GM18499 (cell line): ENCODE measurements at regions not wholly inside any gene's neighbourhood (a gene's known extent, or its start where the extent isn't known, plus 50 kb on each side); places are given as distances from the start of the nearest gene placed in this dataset.

ENCODE experiments used
- ATAC-seq: cut with Tn5 transposase; IDR thresholded peaks from one replicate; pipeline ENCODE4 v1.9.1; 2021; ENCODE audit warnings: moderate number of reproducible peaks; ENCODE audit not compliant: insufficient read depth, unreplicated experiment

- ATAC-seq, result no peak
Observed at GRCh38 chr10:85265121-85265520, 936.7 kb downstream of the CCSER2 start.

DNA sequence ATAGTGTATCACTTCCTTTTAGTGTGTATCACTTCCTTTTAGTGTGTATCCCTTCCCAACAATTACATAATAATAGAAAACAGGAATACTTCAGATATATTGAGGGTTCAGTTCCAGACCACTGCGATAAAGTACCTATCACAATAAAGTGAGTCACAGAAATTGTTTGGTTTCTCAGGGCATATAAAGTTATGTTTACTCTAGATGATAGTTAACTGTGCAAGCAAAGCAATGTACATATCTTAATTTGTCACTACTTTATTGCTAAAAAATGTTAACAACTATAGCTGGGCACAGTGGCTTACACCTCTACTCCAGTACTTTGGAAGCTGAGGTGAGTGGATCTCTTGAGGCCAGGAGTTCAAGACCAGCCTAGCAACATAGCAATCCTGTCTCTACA is 938.4 kb downstream of the CCSER2 start:
- ATAC-seq, result no peak

GRCh38 chr10:85280014-85280413 is 951.6 kb downstream of the CCSER2 start:
- ATAC-seq, result no peak

GRCh38 chr10:85284778-85285770 is 956.7 kb downstream of the CCSER2 start:
- no peak for ATAC-seq

DNA sequence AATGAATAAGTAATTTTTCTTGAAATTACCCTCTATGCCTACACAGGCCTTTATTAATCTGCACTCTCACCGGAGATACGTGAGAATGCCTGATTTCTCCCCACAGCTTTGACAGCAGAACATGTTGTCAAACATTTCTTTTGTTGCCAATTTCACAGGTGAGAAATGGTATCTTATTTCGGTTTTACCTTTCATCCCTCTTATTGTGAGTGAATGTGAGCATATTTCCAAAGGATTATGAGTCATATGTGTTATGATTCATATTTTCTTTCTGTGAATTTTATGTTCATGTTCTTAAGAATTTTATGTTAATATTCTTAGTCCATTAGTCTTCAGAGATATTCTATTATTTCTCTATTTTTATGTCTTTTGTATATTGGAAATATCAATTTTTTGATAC is 965.1 kb downstream of the CCSER2 start:
- no peak for ATAC-seq

GRCh38 chr10:85311613-85312337 is 983.4 kb downstream of the CCSER2 start:
- no peak for ATAC-seq

DNA sequence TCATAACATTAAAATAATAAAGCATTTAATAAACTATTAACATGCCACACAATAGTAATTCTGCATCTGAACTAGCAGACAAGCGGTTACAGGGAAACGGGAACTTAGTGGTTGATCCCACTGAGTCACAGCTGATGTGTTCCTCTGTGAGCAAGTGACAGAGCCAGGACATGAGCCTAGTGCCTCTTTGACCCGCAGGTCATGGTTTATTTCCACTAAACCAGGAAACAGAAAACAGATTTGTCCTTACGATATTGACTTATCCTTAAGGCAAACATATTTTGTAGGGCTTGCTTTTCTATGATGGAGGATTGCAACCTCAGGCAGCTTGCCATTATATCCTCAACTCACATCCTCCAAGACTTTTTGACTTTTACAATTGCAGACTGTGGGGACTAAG is 987.3 kb downstream of the CCSER2 start:
- no peak for ATAC-seq

GRCh38 chr10:85316276-85316675 is 987.9 kb downstream of the CCSER2 start:
- ATAC-seq, result no peak

DNA sequence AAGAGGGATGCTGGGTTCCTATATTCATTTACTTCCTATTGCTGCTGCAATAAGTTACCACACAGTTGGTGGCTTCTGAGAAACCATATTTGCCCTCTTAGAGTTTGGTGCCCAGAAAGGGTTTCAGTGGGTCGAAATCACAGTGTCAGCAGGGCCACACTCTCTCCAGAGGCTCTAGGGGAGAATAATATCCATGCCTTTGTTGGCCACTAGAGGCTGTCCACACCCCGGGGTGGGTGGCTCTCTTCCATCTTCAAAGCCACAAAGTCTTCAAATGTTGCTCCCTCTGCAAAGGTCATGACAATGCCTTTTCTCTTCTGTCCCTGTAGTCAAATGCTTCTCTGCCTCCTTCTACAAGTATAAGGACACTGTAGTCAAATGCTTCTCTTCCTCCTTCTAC is 989.4 kb downstream of the CCSER2 start:
- ATAC-seq, result no peak

DNA sequence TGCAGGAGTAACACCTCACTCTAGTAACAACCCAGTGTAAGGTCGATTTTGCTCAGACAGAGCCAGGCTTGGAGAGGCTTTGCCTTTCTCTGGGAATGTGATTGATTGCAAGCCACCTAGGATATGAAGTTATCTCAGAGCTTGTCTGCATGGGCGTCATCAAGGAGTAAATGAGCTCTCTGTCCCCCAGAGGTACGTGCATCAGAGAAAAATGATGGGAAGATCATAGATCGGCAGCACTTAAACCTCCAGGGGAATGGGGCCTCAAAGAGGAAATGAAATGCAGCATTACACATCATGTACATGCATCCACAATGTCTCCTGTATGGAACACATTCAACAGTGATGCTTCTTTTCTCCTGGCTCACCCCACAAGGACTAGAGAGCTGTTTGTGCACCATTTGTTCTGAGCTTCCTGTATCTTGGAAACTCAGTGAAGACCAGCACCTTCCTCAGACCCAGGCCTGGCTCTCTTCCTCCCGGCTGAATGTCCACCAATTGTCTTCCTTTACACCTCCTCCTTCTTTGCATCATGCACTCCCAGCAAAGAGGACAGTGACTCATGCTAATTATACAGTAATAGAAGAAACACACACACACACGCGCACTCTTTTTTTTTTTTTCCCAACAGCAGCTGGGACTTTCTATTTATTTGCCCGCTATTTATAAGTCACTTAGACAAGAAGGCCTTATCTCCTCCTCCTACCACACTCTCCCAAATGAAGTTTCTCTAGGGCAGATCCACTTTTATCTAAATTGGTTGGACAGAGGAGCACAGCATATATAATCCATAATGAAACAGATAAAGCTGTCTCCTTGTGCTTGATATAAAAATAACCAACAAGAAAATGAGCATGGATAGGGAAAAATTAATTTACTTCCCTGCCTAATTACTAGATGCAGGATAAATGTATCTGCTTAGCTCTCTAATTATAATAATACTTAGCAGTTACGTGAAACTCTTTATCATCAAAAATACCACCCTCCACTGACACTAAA is 990.7 kb downstream of the CCSER2 start:
- ATAC-seq, result no peak

GRCh38 chr10:85319826-85320225 is 991.4 kb downstream of the CCSER2 start:
- no peak for ATAC-seq

DNA sequence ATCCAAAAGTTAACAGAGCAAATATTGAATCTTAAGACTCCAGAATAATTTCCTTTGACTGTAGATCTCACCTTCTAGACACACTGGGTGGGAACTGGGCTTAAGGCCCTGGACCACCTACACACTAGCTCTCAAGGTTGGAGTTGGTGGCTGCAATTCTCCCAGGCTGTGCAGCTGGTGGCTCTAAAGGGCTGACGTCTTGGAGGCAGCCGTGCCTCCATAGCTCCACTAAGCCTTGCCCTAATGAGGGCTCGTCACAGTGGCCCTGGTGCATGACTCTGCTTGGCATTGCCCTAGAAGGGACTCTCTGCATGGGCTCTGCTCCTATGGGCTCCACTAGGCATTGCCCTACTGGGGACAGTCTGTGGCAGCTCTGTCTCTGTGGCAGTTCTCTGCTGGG is 1005.2 kb downstream of the CCSER2 start:
- ATAC-seq, result no peak

DNA sequence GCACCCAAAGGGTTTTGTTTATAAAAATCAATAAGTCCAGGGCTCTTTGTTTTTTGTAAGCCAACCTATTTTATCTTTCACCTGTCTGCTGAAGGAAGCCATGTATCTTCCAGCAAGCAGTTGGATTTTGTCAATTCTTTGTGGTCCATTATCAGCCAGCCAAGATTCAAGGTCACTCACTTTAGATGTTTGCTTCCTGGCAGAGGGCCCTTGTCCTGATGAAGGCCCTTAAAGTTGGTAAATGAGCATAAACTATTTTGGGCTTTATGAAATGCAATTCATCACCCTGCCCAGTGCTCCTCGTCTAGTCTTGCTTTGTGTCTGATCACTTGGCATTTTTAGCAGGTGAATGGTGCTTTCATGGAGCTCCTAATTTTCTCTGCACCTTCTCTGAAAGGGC is 1004.2 kb downstream of the GRID1 start:
- no peak for ATAC-seq

- ATAC-seq, result no peak
Observed at GRCh38 chr10:85377029-85377806, 989.4 kb downstream of the GRID1 start.

GRCh38 chr10:85379338-85379737 is 987.3 kb downstream of the GRID1 start:
- no peak for ATAC-seq

DNA sequence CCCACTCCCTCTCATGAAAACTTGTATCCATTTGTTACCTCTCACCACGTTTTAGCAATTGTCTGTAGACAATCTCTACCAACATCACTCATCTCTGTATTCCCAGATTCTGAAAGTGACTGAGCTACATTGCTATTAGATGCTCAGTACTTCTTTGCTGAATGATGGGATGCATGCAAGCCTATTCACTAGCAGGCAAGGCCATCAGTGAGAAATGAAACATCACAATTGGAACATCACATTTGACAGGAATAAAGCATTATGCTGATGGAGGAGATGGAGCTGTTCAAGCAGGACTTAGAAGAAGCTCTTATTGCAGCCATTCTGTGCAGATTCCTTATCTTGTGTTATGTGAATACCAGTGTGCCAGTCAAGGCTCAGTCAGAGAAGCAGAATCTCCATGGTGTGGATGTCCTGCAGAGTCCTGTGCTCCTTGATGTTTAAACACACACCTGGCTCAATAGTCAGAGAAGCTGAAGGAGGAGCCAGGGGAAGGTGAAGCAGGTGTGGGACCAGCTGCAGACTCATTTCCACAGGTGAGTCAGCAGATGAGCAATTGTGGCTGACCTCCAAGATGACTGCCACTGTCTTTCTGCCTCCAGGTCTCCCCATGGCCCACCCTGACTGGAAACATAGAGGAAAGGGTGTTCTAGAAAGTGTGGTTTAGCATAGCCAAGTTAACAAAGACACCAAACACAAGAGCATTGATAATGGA is 965.5 kb downstream of the GRID1 start:
- no peak for ATAC-seq

DNA sequence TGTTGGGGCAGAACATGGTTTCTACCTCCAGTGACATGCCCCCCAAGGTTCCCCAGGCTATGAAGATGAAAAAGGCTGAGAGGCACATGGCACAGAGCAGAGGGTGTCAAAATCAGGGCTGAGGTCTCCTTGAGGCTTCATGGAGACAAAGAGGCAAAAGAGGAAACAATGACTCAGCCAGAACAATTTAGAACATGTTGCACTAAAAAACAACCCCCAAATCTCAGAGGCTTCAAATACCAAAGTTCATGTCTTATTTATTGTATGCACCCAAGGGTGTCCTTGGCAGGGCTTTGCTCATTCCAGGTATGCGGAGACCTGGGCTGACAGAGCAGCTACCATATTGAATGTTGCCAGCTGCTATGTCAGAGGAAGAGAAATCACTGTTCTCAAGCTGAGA is 964.1 kb downstream of the GRID1 start:
- no peak for ATAC-seq

DNA sequence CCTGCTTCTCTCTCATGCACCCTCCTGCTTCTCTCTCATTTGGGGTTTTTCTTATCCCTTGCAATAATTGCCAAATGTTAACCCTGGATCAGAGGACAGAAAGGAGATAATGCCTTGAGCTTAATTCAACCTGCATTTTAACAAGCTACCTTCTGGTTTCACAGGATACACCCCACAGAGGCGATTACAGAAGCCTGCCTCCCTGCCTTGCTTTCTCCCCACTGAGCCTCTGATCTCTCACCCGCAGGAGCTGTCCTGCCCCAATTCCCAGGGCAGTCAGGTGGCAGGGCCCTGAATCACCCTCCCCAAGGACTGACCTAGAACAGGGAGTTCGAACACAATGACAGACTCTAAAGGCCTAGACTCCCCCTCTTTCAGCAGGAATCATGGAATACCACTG is 959.5 kb downstream of the GRID1 start:
- ATAC-seq, result no peak

DNA sequence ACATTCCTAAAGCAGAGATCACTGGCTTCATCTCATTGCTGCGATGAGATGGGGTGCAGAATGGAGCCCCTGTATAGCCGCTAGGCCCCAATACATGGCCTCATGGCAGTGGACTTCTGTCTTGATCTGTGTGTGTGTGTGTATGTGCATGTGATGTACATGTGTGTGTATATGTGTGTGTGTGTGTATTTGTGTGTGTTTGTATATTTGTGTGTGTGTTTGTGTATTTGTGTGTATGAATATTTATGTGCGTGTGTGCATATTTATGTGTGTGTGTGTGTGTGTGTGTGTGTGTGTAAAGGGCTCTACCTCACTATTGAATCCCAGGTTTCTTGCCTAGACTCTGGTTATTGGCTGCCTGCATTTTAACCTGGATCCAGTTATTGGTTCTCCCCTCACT is 958.2 kb downstream of the GRID1 start:
- ATAC-seq, result no peak
